H9 (cell line): ENCODE measurements at regions not wholly inside any gene's neighbourhood (a gene's known extent, or its start where the extent isn't known, plus 50 kb on each side); places are given as distances from the start of the nearest gene placed in this dataset.

ENCODE experiments used
- DNase-seq: peaks from one replicate; pipeline ENCODE4 v3.0.0-alpha.2; 2017
- H2AFZ ChIP-seq: one replicate; pipeline ENCODE4 v1.6.1; 2013; ENCODE audit warnings: mild to moderate bottlenecking, low read length, control low read depth, moderate library complexity
- H2AK5ac ChIP-seq: 2 replicates; pipeline ENCODE4 v1.6.1; 2013; ENCODE audit warnings: low read length, control low read depth, mixed read lengths; ENCODE audit not compliant: insufficient read length
- H2BK120ac ChIP-seq: one replicate; pipeline ENCODE4 v1.6.1; 2013; ENCODE audit warnings: low read depth, mild to moderate bottlenecking, low read length, control low read depth, inconsistent platforms; ENCODE audit not compliant: poor library complexity, severe bottlenecking
- H2BK12ac ChIP-seq: 2 replicates; pipeline ENCODE4 v1.6.1; 2013; ENCODE audit warnings: low read length, control low read depth, mixed read lengths, low read depth; ENCODE audit not compliant: insufficient read length
- H2BK15ac ChIP-seq: 2 replicates; pipeline ENCODE4 v1.6.1; 2013; ENCODE audit warnings: low read depth, low read length, control low read depth
- H2BK20ac ChIP-seq: one replicate; pipeline ENCODE4 v1.6.1; 2013; ENCODE audit warnings: low read depth, mild to moderate bottlenecking, low read length, control low read depth, inconsistent platforms; ENCODE audit not compliant: poor library complexity, severe bottlenecking
- H2BK5ac ChIP-seq: 2 replicates; pipeline ENCODE4 v1.6.1; 2013; ENCODE audit warnings: low read length, control low read depth, mixed read lengths; ENCODE audit not compliant: insufficient read length
- H3K14ac ChIP-seq: 2 replicates; pipeline ENCODE4 v1.6.1; 2013; ENCODE audit warnings: low read length, control low read depth; ENCODE audit not compliant: insufficient read depth
- H3K18ac ChIP-seq: 2 replicates; pipeline ENCODE4 v1.6.1; 2013; ENCODE audit warnings: low read depth, mild to moderate bottlenecking, mixed read lengths, low read length, control low read depth; ENCODE audit not compliant: insufficient read length
- H3K23ac ChIP-seq: 2 replicates; pipeline ENCODE4 v1.6.1; 2013; ENCODE audit warnings: low read length, control low read depth, mixed read lengths, low read depth; ENCODE audit not compliant: insufficient read length
- H3K23me2 ChIP-seq: 2 replicates; pipeline ENCODE4 v1.6.1; 2013; ENCODE audit warnings: low read depth, mild to moderate bottlenecking, mixed read lengths, low read length, control low read depth; ENCODE audit not compliant: insufficient read length, poor library complexity, severe bottlenecking
- H3K27ac ChIP-seq: 2 replicates; pipeline ENCODE4 v1.5.1; 2013; ENCODE audit warnings: low read length, control low read depth, mixed read lengths, low read depth; ENCODE audit not compliant: insufficient read length
- H3K27me3 ChIP-seq: 2 replicates; pipeline ENCODE4 v1.6.1; 2013; ENCODE audit warnings: low read length, control low read depth, inconsistent platforms; ENCODE audit not compliant: insufficient read depth
- H3K4ac ChIP-seq: 2 replicates; pipeline ENCODE4 v1.6.1; 2013; ENCODE audit warnings: low read depth, mild to moderate bottlenecking, control low read depth, inconsistent platforms, low read length, moderate library complexity
- H3K4me1 ChIP-seq: 2 replicates; pipeline ENCODE4 v1.6.1; 2013; ENCODE audit warnings: low read length, control low read depth, inconsistent platforms; ENCODE audit not compliant: insufficient read depth
- H3K4me2 ChIP-seq: 2 replicates; pipeline ENCODE4 v1.6.1; 2013; ENCODE audit warnings: low read length, control low read depth, mixed read lengths; ENCODE audit not compliant: insufficient read length, insufficient read depth
- H3K56ac ChIP-seq: 2 replicates; pipeline ENCODE4 v1.6.1; 2013; ENCODE audit warnings: low read depth, mild to moderate bottlenecking, mixed read lengths, low read length, control low read depth; ENCODE audit not compliant: insufficient read length
- H3K79me1 ChIP-seq: 2 replicates; pipeline ENCODE4 v1.6.1; 2013; ENCODE audit warnings: low read depth, mild to moderate bottlenecking, moderate library complexity, low read length, control low read depth, inconsistent platforms; ENCODE audit not compliant: insufficient read depth, poor library complexity, severe bottlenecking
- H3K79me2 ChIP-seq: 2 replicates; pipeline ENCODE4 v1.6.1; 2013; ENCODE audit warnings: low read length, control low read depth, inconsistent platforms; ENCODE audit not compliant: insufficient read depth
- H3K9ac ChIP-seq: 2 replicates; pipeline ENCODE4 v1.6.1; 2013; ENCODE audit warnings: low read length, control low read depth, mixed read lengths; ENCODE audit not compliant: insufficient read length; ENCODE audit errors: extremely low read depth
- H3K9me3 ChIP-seq: one replicate; pipeline ENCODE4 v1.6.1; 2013; ENCODE audit warnings: low read depth, low read length, inconsistent platforms; ENCODE audit not compliant: control insufficient read depth
- H3T11ph ChIP-seq: one replicate; pipeline ENCODE4 v1.6.1; 2013; ENCODE audit warnings: mild to moderate bottlenecking, low read length, control low read depth, inconsistent platforms
- H4K20me1 ChIP-seq: one replicate; pipeline ENCODE4 v1.6.1; 2013; ENCODE audit not compliant: control insufficient read depth, insufficient read length, insufficient read depth
- H4K5ac ChIP-seq: 2 replicates; pipeline ENCODE4 v1.6.1; 2013; ENCODE audit warnings: low read depth, mild to moderate bottlenecking, mixed read lengths, low read length, control low read depth; ENCODE audit not compliant: insufficient read length
- H4K8ac ChIP-seq: replicated peaks from 2 replicates; pipeline ENCODE4 v1.6.1; 2013; ENCODE audit warnings: low read length, control low read depth, mixed read lengths, low read depth; ENCODE audit not compliant: insufficient read length
- H4K91ac ChIP-seq: 2 replicates; pipeline ENCODE4 v1.6.1; 2013; ENCODE audit warnings: low read depth, mild to moderate bottlenecking, moderate library complexity, mixed read lengths, low read length, control low read depth; ENCODE audit not compliant: insufficient read length
- H3K27ac Mint-ChIP-seq, 3 experiments: 2 replicates in 2 of 3; 3 replicates in 1 of 3; pipeline ENCODE4 v1.8.0; 2020 to 2021; ENCODE audit warnings: mixed read lengths in 3 of 3, mild to moderate bottlenecking in 1 of 3, moderate library complexity in 1 of 3
- H3K27me3 Mint-ChIP-seq: 2 replicates; pipeline ENCODE4 v1.8.0; 2021; ENCODE audit warnings: low read depth, mild to moderate bottlenecking, moderate library complexity, mixed read lengths
- H3K36me3 Mint-ChIP-seq, 3 experiments: 2 replicates in 2 of 3; 3 replicates in 1 of 3; pipeline ENCODE4 v1.8.0; 2020 to 2021; ENCODE audit warnings: low read depth in 3 of 3, mixed read lengths in 3 of 3; ENCODE audit not compliant: insufficient read depth in 1 of 3
- H3K4me1 Mint-ChIP-seq, 2 experiments: 2 replicates each; pipeline ENCODE4 v1.8.0; 2020; ENCODE audit warnings: mixed read lengths in 2 of 2
- H3K4me3 Mint-ChIP-seq, 2 experiments: 2 replicates in 1 of 2; 3 replicates in 1 of 2; pipeline ENCODE4 v1.8.0; 2020 to 2021; ENCODE audit warnings: mild to moderate bottlenecking in 2 of 2, mixed read lengths in 2 of 2, moderate library complexity in 1 of 2
- H3K9me3 Mint-ChIP-seq, 2 experiments: 2 replicates in 1 of 2; 3 replicates in 1 of 2; pipeline ENCODE4 v1.8.0; 2020; ENCODE audit warnings: mild to moderate bottlenecking in 2 of 2, mixed read lengths in 2 of 2, moderate library complexity in 1 of 2
- CTCF ChIP-seq: fragments of 200-600 bp; sonication (generic); conservative IDR thresholded peaks from 3 replicates; pipeline ENCODE4 v1.8.0; 2021; ENCODE audit warnings: antibody characterized with exemption, mild to moderate bottlenecking
- WGBS: extraction: QIAGEN DNeasy Blood & Tissue Kit; methylation state at CpG from one replicate; pipeline ENCODE4 v1.1.7; 2013; ENCODE audit warnings: missing lambda C conversion rate, low lambda C conversion rate, mixed read lengths; ENCODE audit not compliant: insufficient read length; ENCODE audit errors: extremely low coverage; 5-methylcytosine and 5-hydroxymethylcytosine counted together

DNA sequence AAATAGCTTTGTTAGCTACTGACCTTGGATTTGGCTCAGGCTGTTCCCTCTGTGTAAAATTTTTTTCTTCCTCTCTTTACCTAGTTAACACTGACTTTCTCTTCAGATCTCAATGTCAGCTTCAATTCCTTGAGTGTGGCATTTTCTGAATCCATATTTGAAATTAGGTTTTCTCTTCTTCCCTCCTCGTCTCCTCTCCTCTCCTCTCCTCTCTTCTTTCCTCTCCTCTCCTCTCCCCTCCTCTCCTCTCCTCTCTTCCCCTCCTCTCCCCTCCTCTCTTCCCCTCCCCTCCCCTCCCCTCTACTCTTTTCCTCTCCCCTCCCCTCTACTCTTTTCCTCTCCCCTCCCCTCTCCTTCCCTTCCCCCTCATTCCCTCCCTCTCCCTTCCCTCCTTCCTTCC, 453.3 kb downstream of the BMP2 start:
- Histone ChIP-seq H2BK120ac (no peak overlapping the region), H4K20me1 (no peaks in the 10 kb centered on the region), H2BK12ac (no peak overlapping the region), H3K18ac (no peak overlapping the region), H3K14ac (no peak overlapping the region), H3K56ac (no peak overlapping the region), H2BK20ac (no peak overlapping the region), H3K9me3 (no peaks in the 10 kb centered on the region), H3T11ph (no peak overlapping the region), H3K4me2 (no peak overlapping the region), H3K27me3 (no peaks in the 10 kb centered on the region), H2AK5ac (no peak overlapping the region), H3K4ac (no peak overlapping the region), H3K79me1 (no peaks in the 10 kb centered on the region), H2BK15ac (no peak overlapping the region), H2AFZ (no peak overlapping the region), H4K8ac (no peak overlapping the region), H3K9ac (no peak overlapping the region), H3K23ac (no peak overlapping the region), H3K23me2 (no peaks in the 10 kb centered on the region), H3K27ac (no peak overlapping the region), H3K79me2 (no peaks in the 10 kb centered on the region), H3K4me1 (no peaks in the 10 kb centered on the region), H4K5ac (no peak overlapping the region), H2BK5ac (no peak overlapping the region), H4K91ac (no peak overlapping the region)
- no peak overlapping the region for H3K4me3 Mint-ChIP-seq
- peaks cover 0 to 13% of the 10 kb centered on the region in 2 experiments; a peak in 3 of 4 replicates for H3K4me1 Mint-ChIP-seq
- WGBS: no CpG with 5 or more reads among the region's 1 CpG
- DNase-seq: no peak
- no peaks in the 10 kb centered on the region for H3K27me3 Mint-ChIP-seq
- TF ChIP-seq CTCF: no peak
- no peak overlapping the region for H3K27ac Mint-ChIP-seq
- H3K9me3 Mint-ChIP-seq: peaks cover 3 to 15% of the 10 kb centered on the region in 2 experiments; a peak in 4 of 5 replicates
- peaks cover 2 to 5% (median 3%) of the 10 kb centered on the region in 3 experiments; a peak in 5 of 7 replicates for H3K36me3 Mint-ChIP-seq
